H1 (cell line): ENCODE measurements at regions not wholly inside any gene's neighbourhood (a gene's known extent, or its start where the extent isn't known, plus 50 kb on each side); places are given as distances from the start of the nearest gene placed in this dataset.

ENCODE experiments used
- CTCF ChIA-PET: fragments of 300-600 bp; sonication (Branson Sonifier 250); formaldehyde crosslinking; loops from one replicate; lab custom pipeline; 2021; ENCODE audit not compliant: partially characterized antibody; lab: Charles Lee
- POLR2A ChIA-PET: fragments of 300-600 bp; sonication (Branson Sonifier 250); formaldehyde crosslinking; loops from one replicate; lab custom pipeline; 2021; ENCODE audit warnings: inconsistent platforms; ENCODE audit not compliant: partially characterized antibody; lab: Charles Lee
- DNase-seq, 2 experiments: peaks; one replicate each; pipeline versions ENCODE4 v3.0.0 to v3.0.0-alpha.2; 2010 to 2022; ENCODE audit warnings: low spot score in 2 of 2, low read depth in 1 of 2, mixed read lengths in 1 of 2
- FAIRE-seq: peaks from 2 replicates; lab custom pipeline; 2011; peaks lifted over from hg19 to GRCh38; lab: Jason Lieb, UNC
- H2AFZ ChIP-seq: 2 replicates; pipeline ENCODE4 v1.8.1; 2012; ENCODE audit warnings: low read length, inconsistent platforms
- H2AK5ac ChIP-seq: 2 replicates; pipeline ENCODE4 v1.6.1; 2013; ENCODE audit warnings: low read depth, low read length
- H2BK120ac ChIP-seq: replicated peaks from 2 replicates; pipeline ENCODE3; 2013; ENCODE audit warnings: low read depth, low read length, inconsistent platforms
- H2BK12ac ChIP-seq: 2 replicates; pipeline ENCODE4 v1.6.1; 2013; ENCODE audit warnings: low read depth, low read length
- H2BK15ac ChIP-seq: 2 replicates; pipeline ENCODE4 v1.6.1; 2013; ENCODE audit warnings: low read length
- H2BK20ac ChIP-seq: 2 replicates; pipeline ENCODE4 v1.6.1; 2013; ENCODE audit warnings: low read length
- H2BK5ac ChIP-seq: 2 replicates; pipeline ENCODE4 v1.6.1; 2013; ENCODE audit warnings: low read depth, low read length
- H3K14ac ChIP-seq: 2 replicates; pipeline ENCODE4 v1.6.1; 2013; ENCODE audit warnings: inconsistent platforms; ENCODE audit not compliant: insufficient read length
- H3K18ac ChIP-seq: 2 replicates; pipeline ENCODE4 v1.6.1; 2013; ENCODE audit warnings: low read length; ENCODE audit errors: extremely low read depth
- H3K23ac ChIP-seq: 2 replicates; pipeline ENCODE4 v1.6.1; 2013; ENCODE audit warnings: inconsistent platforms; ENCODE audit not compliant: insufficient read length
- H3K23me2 ChIP-seq: 2 replicates; pipeline ENCODE4 v1.6.1; 2013; ENCODE audit warnings: low read depth, low read length
- H3K27ac ChIP-seq: 2 replicates; pipeline ENCODE4 v1.6.1; 2011; ENCODE audit warnings: low read depth, low read length, inconsistent platforms
- H3K27me3 ChIP-seq, 4 experiments: replicated peaks in 1 of 4; 1 replicate in 1 of 4; 2 replicates in 3 of 4; pipeline versions ENCODE4 v1.6.1 to v1.8.1; 2011 to 2013; ENCODE audit warnings: low read length in 3 of 4, mild to moderate bottlenecking in 3 of 4, inconsistent platforms in 2 of 4, mixed read lengths in 2 of 4, moderate library complexity in 1 of 4; ENCODE audit not compliant: control insufficient read depth in 3 of 4, insufficient read depth in 3 of 4; ENCODE audit errors: extremely low read depth in 1 of 4
- H3K36me3 ChIP-seq, 4 experiments: 2 replicates each; pipeline versions ENCODE4 v1.6.1 to v1.8.1; 2011 to 2013; ENCODE audit warnings: mild to moderate bottlenecking in 4 of 4, low read length in 3 of 4, moderate library complexity in 2 of 4, control low read depth in 1 of 4, inconsistent platforms in 1 of 4; ENCODE audit not compliant: insufficient read depth in 4 of 4, control insufficient read depth in 2 of 4
- H3K4ac ChIP-seq: replicated peaks from 2 replicates; pipeline ENCODE3; 2013; ENCODE audit warnings: low read length, low read depth, mixed read lengths, inconsistent platforms; ENCODE audit not compliant: insufficient read length
- H3K4me1 ChIP-seq, 4 experiments: replicated peaks in 1 of 4; 1 replicate in 1 of 4; 2 replicates in 3 of 4; pipeline versions ENCODE4 v1.6.1 to v1.8.1; 2011 to 2013; ENCODE audit warnings: low read length in 3 of 4, inconsistent platforms in 2 of 4, mixed read lengths in 1 of 4; ENCODE audit not compliant: insufficient read depth in 4 of 4, control insufficient read depth in 3 of 4
- H3K4me2 ChIP-seq, 2 experiments: 2 replicates each; pipeline versions ENCODE4 v1.6.1 to v1.8.1; 2011 to 2013; ENCODE audit warnings: low read depth in 2 of 2, low read length in 2 of 2, control low read depth in 1 of 2, inconsistent platforms in 1 of 2, mild to moderate bottlenecking in 1 of 2; ENCODE audit not compliant: insufficient read depth in 1 of 2
- H3K4me3 ChIP-seq, 4 experiments: fragments of 200-600, 300-600 bp in 1 of 4; sonication (generic), shearing (Covaris generic), sonication (Bioruptor Twin) in 1 of 4; 2 replicates each; pipeline versions ENCODE4 v1.5.1 to v1.8.1; 2011 to 2016; ENCODE audit warnings: low read length in 4 of 4, low read depth in 3 of 4, control low read depth in 2 of 4, inconsistent platforms in 2 of 4, mild to moderate bottlenecking in 2 of 4, mixed read lengths in 1 of 4, moderate library complexity in 1 of 4; ENCODE audit not compliant: insufficient read depth in 2 of 4; ENCODE audit errors: extremely low read depth in 1 of 4
- H3K56ac ChIP-seq: replicated peaks from 2 replicates; pipeline ENCODE3; 2013; ENCODE audit warnings: low read depth, mild to moderate bottlenecking, mixed read lengths, low read length, inconsistent platforms; ENCODE audit not compliant: insufficient read length
- H3K79me1 ChIP-seq: 2 replicates; pipeline ENCODE4 v1.6.1; 2013; ENCODE audit warnings: low read depth, low read length, control low read depth
- H3K79me2 ChIP-seq, 2 experiments: 2 replicates each; pipeline versions ENCODE4 v1.6.1 to v1.8.1; 2012 to 2013; ENCODE audit warnings: low read length in 2 of 2, mild to moderate bottlenecking in 2 of 2, inconsistent platforms in 1 of 2; ENCODE audit not compliant: insufficient read depth in 2 of 2, control insufficient read depth in 1 of 2
- H3K9ac ChIP-seq, 4 experiments: replicated peaks in 1 of 4; 1 replicate in 1 of 4; 2 replicates in 3 of 4; pipeline versions ENCODE4 v1.6.1 to v1.8.1; 2011 to 2013; ENCODE audit warnings: low read depth in 3 of 4, low read length in 3 of 4, control low read depth in 2 of 4, mild to moderate bottlenecking in 2 of 4, moderate library complexity in 2 of 4, inconsistent platforms in 1 of 4; ENCODE audit errors: extremely low read depth in 1 of 4
- H3K9me3 ChIP-seq, 2 experiments: 2 replicates each; pipeline versions ENCODE4 v1.6.1 to v1.8.1; 2012 to 2013; ENCODE audit warnings: mild to moderate bottlenecking in 2 of 2, moderate library complexity in 2 of 2, control low read depth in 1 of 2, inconsistent platforms in 1 of 2, low read depth in 1 of 2, low read length in 1 of 2, mixed read lengths in 1 of 2; ENCODE audit not compliant: insufficient read depth in 2 of 2
- H4K20me1 ChIP-seq, 2 experiments: replicated peaks in 1 of 2; 2 replicates each; pipeline versions ENCODE3 to v1.8.1; 2011 to 2013; ENCODE audit warnings: inconsistent platforms in 2 of 2, low read length in 2 of 2, mild to moderate bottlenecking in 1 of 2; ENCODE audit not compliant: insufficient read depth in 2 of 2, control insufficient read depth in 1 of 2
- H4K5ac ChIP-seq: 2 replicates; pipeline ENCODE4 v1.6.1; 2013; ENCODE audit warnings: low read length, low read depth, mixed read lengths, inconsistent platforms; ENCODE audit not compliant: insufficient read length
- H4K8ac ChIP-seq: 2 replicates; pipeline ENCODE4 v1.8.0; 2013; ENCODE audit warnings: mild to moderate bottlenecking, moderate library complexity, low read length, inconsistent platforms; ENCODE audit not compliant: insufficient read depth; ENCODE audit errors: extremely low read depth
- H4K91ac ChIP-seq: replicated peaks from 2 replicates; pipeline ENCODE3; 2013; ENCODE audit warnings: low read length, mixed read lengths, inconsistent platforms; ENCODE audit not compliant: insufficient read length
- SIX5 ChIP-seq: IDR thresholded peaks from 2 replicates; pipeline ENCODE4 v1.6.1; 2011; ENCODE audit warnings: mild to moderate bottlenecking, low read depth, low read length
- TAF7 ChIP-seq: optimal IDR thresholded peaks from 2 replicates; pipeline ENCODE3; 2011; ENCODE audit warnings: low read depth, mild to moderate bottlenecking, inconsistent platforms, low read length, moderate library complexity, borderline replicate concordance
- WGBS, 2 experiments: shearing (Covaris generic) in 1 of 2; methylation state at CpG; one replicate each; pipeline versions ENCODE4 v1.1.6 to v1.1.7; 2013 to 2015; ENCODE audit warnings: low lambda C conversion rate in 2 of 2, mixed read lengths in 2 of 2, inconsistent platforms in 1 of 2, low coverage in 1 of 2, missing lambda C conversion rate in 1 of 2; ENCODE audit not compliant: insufficient replicate concordance in 2 of 2, insufficient coverage in 1 of 2, insufficient read length in 1 of 2; ENCODE audit errors: extremely low coverage in 1 of 2, missing lambda C conversion rate in 1 of 2; 5-methylcytosine and 5-hydroxymethylcytosine counted together

GRCh38 chr5:167602067-167602466 is 689.4 kb upstream of the WWC1 start:
- Histone ChIP-seq H2BK5ac (no peak overlapping the region), H3K79me1 (no peaks in the 10 kb centered on the region), H2AFZ (no peak overlapping the region), H3K79me2 (no peaks in the 10 kb centered on the region), H3K56ac (no peak overlapping the region), H3K9ac (no peak overlapping the region), H3K36me3 (no peaks in the 10 kb centered on the region), H4K8ac (no peak overlapping the region), H3K14ac (no peak overlapping the region), H4K20me1 (no peaks in the 10 kb centered on the region), H3K4me3 (no peak overlapping the region), H3K4ac (no peak overlapping the region), H4K91ac (no peak overlapping the region), H3K27me3 (no peaks in the 10 kb centered on the region), H3K18ac (no peak overlapping the region), H3K23ac (no peak overlapping the region), H3K27ac (no peak overlapping the region), H2AK5ac (no peak overlapping the region), H2BK120ac (no peak overlapping the region), H3K4me2 (no peak overlapping the region), H2BK20ac (no peak overlapping the region), H2BK15ac (no peak overlapping the region), H3K4me1 (peaks cover 0 to 2% (median 0%) of the 10 kb centered on the region in 4 experiments; a peak in 3 of 7 replicates), H3K9me3 (no peaks in the 10 kb centered on the region)
- DNase-seq (no peak), FAIRE-seq (no peak)
- CTCF ChIA-PET = no interaction called here
- POLR2A ChIA-PET = no interaction called here
- WGBS, 2 experiments = 52% methylated on average over 9 of the region's 9 CpGs; no CpG with 5 or more reads in 1 of the 2 experiments
- TF ChIP-seq TAF7 = no peak
- no peak for TF ChIP-seq SIX5
- TF ChIP-seq, all 59 proteins: peak for 0
- Histone ChIP-seq H2BK12ac (no peak overlapping the region; the same call in 1 of the 2 replicates), H4K5ac (no peak overlapping the region), H3K23me2 (no peaks in the 10 kb centered on the region; the same call in 1 of the 2 replicates)
